HFF-Myc (cell line): ENCODE measurements at regions not wholly inside any gene's neighbourhood (a gene's known extent, or its start where the extent isn't known, plus 50 kb on each side); places are given as distances from the start of the nearest gene placed in this dataset.

Experiments
- DNase-seq: peaks from one replicate; pipeline ENCODE4 v3.0.0-alpha.2; 2011; ENCODE audit warnings: low read depth; ENCODE audit errors: extremely low read depth
- H3K4me3 ChIP-seq: replicated peaks from 2 replicates; pipeline ENCODE4 v1.5.1; 2011; ENCODE audit warnings: low read depth, mild to moderate bottlenecking, control low read depth, low read length
- CTCF ChIP-seq: IDR thresholded peaks from 2 replicates; pipeline ENCODE4 v1.5.1; 2012; ENCODE audit warnings: mild to moderate bottlenecking, low read depth, low read length, control low read depth; ENCODE audit errors: missing control alignments

- no peak for DNase-seq
- H3K4me3 ChIP-seq, result no peak overlapping the region
- TF ChIP-seq CTCF, result no peak
Measured at GRCh38 chr5:99715921-99716320, 787.1 kb upstream of the CHD1 start.

- no peak overlapping the region for H3K4me3 ChIP-seq
- no peak for DNase-seq
- no peak for TF ChIP-seq CTCF
Measured at GRCh38 chr5:99706160-99706559, 777.4 kb upstream of the CHD1 start.

GRCh38 chr5:99702565-99702964 is 773.8 kb upstream of the CHD1 start:
- no peak for TF ChIP-seq CTCF
- no peak overlapping the region for H3K4me3 ChIP-seq
- no peak for DNase-seq

GRCh38 chr5:99694884-99695283 is 766.1 kb upstream of the CHD1 start:
- H3K4me3 ChIP-seq, result no peak overlapping the region
- no peak for TF ChIP-seq CTCF
- no peak for DNase-seq

- TF ChIP-seq CTCF, result no peak
- H3K4me3 ChIP-seq, result no peak overlapping the region
- no peak for DNase-seq
Measured at GRCh38 chr5:99686538-99686937, 757.7 kb upstream of the CHD1 start.

GRCh38 chr5:99675974-99676373 is 747.2 kb upstream of the CHD1 start:
- H3K4me3 ChIP-seq, result no peak overlapping the region
- DNase-seq, result no peak
- no peak for TF ChIP-seq CTCF

- no peak for TF ChIP-seq CTCF
- no peak overlapping the region for H3K4me3 ChIP-seq
- DNase-seq, result no peak
Measured at GRCh38 chr5:99674101-99674500, 745.3 kb upstream of the CHD1 start.
